NCI-H524 (cell line): ENCODE measurements at regions not wholly inside any gene's neighbourhood (a gene's known extent, or its start where the extent isn't known, plus 50 kb on each side); places are given as distances from the start of the nearest gene placed in this dataset.
"Not testable (repeated sequence)": the region's sequence is repeated elsewhere in the genome, so short reads cannot be mapped to it uniquely, and the experiment has no call there.

ENCODE experiments used
- DNase-seq, 2 experiments: peaks; one replicate each; lab custom pipeline; 2025; lab: John Stamatoyannopoulos, UW

DNA sequence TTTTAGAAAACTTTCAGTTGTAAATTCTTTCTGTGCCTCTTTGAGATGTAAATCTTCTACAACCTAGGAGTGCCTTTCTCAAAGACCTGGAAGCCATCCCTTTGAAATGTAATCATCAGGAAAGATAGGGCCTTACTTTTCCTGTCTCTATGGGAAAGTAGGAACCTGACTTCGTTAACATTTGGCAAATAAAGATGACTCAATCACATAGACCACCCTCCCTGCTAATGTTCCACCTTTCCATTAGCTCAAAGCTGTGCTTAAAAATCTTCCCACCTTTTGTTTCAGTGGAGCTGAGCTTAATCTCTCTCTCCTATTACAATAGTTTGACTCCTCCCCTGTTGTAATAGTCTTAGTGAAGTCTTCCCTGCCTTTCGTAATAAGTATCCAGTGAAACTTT lies 247.7 kb downstream of the OLFM4 start:
- no peak for DNase-seq

DNA sequence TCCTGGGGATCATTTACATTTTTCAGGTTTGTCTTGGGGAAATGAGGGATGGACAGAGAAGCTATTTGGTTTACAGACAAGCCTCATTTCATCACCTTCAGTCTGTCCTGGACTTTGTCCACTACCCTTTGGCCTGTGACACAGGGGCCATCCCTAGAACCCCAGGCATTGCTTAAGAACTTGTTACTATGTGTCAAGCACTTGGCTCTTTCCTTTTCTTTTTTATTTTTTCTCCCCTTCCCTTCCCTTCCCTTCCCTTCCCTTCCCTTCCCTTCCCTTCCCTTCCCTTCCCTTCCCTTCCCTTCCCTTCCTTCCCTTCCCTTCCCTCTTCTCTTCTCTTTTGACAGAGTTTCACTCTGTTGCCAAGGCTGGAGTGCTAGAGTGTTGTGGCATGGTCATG lies 253.1 kb downstream of the OLFM4 start:
- DNase-seq = no peak

DNA sequence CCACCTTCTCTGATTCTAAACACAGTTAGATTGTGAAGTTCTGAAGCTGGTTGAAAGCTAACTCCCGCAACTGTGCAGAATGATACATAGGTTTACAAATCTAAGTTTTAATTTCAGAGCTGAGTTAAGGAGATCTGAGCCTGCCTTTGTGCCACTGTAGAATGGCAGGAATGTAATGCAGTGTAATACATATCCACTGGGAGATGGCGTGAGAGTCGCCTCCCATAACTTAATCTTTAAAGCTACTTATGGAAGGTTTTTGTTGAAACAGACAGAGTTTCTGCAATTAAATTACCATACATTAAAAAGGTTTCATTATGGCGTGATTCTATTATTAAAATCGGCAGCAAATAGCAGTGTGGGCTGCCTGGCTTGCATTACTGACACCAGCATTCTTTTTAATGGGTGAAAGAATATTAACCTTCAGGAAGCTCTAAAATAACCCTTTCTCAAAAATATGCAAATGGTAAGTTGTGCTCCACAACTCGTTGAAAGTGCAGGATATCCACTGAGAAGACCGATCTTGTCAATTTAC lies 257.4 kb downstream of the OLFM4 start:
- no peak for DNase-seq

DNA sequence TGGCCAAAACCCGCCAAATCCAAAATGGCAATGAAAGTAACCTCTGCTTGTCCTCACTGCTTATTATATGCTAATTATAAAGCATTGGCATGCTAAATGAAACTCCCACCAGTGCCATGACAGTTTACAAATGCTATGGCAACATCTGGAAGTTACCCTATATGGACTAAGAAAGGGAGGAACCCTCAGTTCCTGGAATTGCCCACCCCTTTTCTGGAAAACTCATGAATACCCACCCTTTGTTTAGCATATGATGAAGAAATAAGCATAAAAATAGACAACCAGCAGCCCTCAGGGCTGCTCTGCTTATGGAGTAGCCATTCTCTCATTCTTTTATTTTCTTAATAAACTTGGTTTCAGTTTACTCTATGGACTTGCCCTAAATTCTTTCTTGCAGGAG lies 269.8 kb downstream of the OLFM4 start:
- no peak for DNase-seq

DNA sequence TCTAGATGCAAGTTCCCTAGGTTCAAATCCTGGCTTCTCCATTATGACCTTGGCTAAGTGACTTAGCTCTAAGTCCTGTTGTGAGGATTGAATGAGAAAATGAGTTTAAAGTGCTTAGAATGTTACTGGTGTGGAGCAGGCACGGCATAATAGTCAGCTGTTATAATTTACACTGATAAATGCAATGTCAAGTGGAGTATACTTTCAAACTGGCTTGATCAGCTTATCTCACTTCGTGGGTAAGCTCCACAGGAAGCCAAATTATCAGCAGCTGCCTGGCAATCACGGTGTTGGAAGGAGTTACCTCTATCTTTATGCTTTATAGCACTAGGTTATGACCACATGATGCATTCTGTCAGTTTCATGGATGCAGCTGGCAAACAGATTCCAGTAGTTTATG lies 272.8 kb downstream of the OLFM4 start:
- peak in 1 of 2 experiments; percentile 37 for DNase-seq

DNA sequence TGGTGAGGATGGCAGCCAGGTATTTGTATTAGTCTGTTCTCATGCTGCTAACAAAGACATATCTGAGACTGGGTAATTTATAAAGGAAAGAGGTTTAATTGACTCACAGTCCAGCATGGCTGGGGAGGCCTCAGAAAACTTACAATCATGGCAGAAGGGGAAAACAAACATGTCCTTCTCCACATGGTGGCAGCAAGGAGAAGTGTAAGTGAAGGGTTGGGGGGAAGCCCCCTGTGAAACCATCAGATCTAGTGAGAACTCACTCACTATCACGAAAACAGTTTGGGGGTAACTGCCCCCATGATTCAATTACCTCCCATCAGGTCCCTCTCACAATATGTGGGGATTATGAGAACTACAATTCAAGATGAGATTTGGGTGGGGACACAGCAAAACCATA lies 276.8 kb downstream of the OLFM4 start:
- not testable (repeated sequence) for DNase-seq

DNA sequence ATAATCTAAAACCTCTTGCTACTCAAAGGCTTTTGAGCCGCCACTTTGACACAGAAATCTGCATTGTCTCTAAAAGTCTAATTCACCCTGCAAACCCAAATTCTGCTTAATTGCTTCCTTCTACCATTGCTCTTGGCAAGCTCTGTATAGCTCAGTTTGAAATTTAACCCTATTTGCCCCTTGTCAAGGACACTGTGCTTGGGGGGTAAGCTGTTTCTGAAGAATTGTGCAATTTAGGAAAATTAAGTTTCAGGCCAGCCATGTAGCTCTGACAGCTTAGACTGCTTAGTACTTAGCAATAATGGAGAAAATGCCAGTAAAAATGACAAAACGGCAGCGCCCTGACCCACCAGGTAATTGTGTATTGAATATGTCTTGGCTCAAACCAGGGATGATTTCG lies 282.2 kb downstream of the OLFM4 start:
- no peak for DNase-seq

DNA sequence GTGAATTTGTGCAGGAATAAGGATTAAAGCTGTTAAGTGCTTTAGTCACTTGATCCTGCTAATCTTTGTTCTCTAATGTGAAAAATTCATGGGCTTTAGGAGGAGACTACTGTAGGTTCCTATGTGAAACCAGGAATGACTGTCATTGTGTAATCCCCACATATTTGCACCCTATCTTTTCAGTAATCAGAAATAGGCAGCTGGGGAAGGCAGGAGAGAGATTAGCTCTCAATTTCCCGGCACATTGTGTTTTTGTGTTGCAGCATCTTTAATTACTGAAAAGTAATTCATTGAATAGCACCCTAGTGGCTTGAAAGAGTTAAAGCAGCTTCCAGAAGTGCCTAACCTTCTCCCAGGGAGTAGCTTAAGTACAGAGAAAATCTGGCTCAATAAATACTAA lies 282.9 kb downstream of the OLFM4 start:
- DNase-seq = peak; percentile 60 to 86

DNA sequence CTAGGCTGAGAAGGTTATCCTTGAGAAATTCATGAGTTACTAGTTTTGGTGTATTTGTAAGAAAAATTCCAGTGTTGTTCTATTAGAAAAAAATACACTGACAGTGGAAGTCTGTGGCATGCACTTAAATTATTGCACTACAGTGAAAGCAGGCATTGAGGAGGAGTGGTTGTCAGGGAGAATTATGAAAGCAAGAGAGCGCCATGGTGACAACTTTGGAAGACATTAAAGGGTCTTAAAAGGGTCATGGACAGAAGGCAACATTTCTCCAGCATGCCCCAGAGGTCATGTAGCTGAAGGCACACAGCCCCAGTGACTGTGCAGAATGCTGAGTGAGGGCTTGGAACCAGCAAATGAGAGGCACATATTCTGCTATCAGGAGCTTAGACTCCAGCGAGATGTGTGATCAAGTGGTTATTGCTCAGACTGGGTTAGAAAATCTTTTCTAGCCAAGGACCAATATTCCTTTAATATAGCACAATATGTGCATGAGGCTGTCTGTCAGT lies 292.7 kb downstream of the OLFM4 start:
- no peak for DNase-seq

DNA sequence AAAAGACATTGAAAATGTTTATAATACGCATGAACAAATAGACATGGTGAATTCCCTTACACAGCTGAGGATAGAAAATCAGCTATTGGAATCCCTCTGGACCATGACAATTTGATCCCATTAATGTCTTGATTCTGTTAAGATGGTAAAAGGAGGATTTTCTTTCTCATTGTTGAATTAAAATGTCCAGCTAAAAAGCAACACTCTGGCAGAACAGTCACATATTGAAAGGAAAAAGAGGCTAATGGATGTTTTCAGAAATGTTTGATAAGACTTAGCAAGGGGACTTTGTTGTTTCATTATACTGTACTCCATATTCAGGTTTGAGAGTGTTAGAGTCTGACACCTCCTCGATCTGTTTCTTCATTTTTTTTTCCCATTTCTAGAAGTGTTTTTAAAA lies 296.0 kb downstream of the OLFM4 start:
- DNase-seq = no peak

DNA sequence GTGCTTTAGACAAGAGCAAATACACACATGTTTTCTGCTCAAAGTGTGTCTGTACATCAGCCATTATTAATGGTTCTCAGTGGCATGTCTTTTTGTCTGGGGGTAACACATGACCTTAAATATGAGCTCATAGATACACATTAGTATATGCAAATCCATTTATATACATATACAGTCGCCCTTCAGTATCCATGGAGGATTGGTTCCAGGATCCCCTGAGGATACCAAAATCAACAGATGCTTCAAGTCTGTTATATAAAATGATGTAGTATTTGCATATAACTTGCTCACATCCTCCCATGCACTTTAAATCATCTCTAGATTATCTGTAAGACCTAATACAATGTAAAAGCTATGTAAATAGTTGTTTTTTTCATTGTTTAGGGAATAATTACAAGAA lies 298.1 kb downstream of the OLFM4 start:
- DNase-seq = no peak

DNA sequence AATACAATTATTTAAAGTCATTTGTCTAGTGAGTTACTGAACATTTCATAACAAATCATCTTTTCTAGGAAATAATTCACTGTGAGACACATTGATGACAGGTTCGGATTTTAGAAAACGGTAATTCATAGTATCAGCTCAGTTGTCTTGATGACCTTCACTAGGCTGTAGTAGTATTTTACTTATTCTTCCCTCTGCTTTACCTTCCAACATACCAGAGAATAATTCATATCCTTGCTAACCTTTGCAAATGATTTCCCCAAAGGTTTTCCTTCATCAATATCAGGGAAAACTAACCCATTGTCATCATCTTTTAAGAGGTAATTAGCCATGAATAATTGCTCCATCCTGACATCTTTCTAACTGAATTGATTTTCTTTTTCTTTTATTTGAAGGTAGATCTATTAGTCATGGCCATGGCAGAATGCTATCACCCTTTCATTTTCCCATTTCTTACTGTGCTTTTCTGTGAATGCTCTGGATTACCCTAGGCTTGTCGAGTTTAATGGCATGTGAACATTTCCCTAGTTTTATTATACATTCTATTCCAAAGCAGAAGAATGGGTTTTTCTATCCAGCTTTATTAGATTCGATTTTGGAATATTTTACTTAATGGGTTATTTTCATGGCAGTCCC lies 299.2 kb downstream of the OLFM4 start:
- DNase-seq = no peak

DNA sequence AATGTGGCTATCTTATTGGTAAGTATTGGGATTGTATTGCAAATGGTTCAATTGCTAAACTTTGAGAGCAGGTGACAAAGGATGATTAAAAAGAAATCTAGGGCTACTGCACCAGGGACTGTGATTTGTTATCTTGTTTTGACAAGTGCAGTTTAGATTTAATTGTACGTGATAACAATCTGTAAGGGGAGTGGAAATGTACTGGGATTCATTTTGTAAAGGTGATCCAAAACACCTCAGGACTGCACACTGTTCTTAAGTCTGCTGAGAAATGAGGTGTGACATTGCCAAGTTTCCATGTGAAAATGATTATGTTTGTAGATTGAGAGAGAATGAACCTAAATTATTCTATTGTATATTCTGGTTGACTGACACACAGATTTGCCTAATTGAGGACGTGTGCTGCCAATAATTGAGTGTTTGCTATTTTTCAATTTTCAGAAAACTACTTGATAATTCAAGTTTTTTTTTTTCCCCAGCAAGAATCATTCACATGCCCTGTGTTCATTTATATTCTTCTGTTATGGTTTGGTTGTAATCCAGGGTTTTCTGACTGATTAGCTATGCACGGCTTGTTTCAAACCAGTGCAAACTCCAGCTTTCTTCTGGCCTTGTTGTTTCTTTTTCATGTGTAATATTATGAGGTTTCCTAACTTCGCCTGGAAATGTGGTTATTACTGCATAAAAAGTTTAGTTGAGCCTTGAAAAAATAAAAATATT lies 308.0 kb downstream of the OLFM4 start:
- no peak for DNase-seq

DNA sequence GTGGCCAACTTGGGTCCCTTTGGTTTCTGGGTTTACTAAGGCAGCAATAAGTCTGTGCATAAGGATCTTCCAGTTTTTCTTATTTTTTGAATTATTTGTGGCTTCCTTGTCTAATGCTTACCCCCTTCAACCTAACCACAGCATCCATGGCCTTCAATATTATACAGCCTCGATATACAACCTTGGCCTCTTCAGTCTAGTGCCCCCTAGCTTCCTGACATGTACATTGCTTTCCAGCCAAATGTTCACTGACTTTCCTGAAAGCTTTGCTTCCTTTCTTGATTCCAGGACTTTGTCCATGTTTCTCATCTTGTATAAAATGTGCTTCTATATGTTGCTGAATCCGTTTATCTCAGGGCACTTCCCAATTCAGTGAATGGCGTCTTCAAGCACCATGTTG lies 310.1 kb downstream of the OLFM4 start:
- DNase-seq = no peak

DNA sequence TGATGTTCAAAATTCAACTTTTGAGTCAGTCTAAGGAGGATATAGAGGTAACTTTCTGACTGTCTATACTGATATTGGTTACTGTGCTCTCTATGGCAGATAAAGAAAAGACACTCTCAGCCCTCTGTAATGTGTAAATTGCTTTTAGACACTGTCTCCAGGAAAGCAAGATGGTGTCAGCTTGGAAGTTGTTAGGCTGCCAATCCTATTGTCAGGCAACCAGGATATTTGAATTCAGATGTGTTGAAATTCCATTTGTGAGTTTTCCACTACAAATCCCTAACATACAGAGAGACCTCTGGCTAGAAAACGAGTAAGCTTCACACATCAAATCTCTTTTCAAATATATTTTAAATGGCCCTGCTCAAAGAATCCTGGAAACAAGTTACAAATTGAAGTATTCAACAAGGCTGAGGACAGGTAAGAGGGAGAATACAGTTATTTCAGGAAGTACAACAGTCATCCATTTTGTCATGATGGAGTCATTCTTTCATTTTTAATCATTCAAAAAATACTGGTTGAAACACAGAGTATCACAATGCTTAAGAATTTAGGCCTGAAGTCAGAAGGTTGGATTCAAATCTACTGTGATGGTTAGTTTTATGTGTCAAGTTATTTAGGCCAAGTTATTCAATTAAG lies 312.0 kb downstream of the OLFM4 start:
- no peak for DNase-seq

DNA sequence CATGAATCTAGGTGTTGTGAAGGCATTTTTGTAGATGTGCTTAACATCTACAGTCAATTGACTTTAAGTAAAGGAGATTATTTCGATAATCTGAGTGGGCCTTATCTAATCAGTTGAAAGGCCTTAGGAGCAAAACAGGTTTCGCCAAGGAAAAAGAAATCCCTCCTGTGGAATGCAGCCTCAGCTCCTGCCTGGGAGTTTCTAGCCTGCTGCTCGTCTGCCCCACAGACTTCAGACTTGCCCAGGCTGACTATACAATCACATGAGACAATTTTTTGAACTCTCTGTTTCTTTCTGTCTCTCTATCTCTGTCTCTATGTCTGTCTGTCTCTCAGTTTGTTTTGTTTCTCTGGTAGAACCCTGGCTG lies 312.5 kb downstream of the OLFM4 start:
- no peak for DNase-seq

DNA sequence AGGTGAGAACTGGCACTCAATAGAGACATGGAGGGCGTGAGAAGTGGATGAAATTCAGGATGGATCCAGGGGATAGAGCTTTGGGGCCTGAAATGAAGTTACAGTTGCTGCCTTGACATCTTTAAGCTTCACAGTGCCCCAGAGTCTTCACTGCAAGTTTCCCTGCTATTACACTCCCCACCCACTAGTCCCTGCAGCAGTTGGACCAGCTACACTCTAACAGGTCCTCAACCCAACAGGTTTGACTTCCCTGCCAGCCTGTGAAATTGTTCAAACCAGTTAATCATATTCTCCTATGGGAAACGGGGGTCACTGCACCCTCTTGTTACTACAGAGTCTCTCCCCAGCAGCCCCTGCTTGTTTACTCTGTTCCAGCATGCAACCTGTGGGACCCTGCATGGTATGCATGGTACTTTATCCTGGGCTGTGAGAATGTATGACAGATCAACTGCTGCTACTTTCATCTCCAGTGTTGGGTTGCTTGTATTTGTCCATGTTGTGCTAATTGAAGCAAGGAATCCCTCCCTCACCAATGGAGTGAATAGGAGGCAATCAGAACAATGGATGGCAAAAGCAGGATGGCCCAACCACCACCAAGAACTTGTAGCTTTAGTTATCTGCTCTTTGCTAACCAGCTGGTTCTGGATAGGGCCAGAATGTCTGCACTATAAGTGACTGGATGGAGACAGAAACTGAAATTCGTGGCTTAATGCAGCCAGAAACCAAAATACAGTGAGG lies 314.2 kb downstream of the OLFM4 start:
- DNase-seq = no peak

DNA sequence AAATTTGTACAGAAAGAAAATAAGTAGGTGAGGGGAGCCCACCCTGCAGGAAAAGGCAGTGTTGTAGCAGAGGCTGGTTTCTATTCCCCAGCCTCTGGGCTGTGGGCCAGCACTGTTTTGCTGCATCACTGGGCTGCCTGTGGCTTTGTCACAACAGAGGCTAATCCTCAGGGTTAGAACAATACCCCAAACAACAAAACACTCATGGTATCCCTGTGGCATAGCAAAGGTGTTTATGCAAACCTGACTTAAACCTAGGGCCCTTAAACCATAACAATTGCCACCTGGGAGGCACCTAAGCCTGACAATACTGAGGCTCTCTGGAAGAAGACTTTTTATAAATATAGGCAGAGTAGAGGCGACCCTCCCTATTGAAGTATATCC lies 314.7 kb downstream of the OLFM4 start:
- no peak for DNase-seq

DNA sequence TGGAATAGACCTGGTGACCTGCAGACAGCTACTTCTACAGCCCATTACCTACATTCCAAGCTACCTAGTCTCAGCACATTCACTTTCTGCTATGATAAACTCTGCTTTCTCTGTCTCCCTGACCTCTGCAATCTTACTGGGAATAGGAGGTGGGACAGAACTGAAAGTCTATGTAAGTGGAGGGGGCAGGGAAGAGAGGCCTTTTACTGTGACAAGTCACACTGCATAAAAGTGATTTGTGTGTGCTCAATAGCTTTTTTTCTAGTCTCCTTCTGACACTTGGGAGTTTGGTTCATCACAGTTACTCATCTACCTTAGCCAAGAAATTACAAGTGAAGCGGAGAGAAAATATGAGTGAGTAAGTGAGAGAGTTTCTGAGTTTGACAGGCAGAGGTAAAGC lies 322.4 kb downstream of the OLFM4 start:
- DNase-seq = no peak

DNA sequence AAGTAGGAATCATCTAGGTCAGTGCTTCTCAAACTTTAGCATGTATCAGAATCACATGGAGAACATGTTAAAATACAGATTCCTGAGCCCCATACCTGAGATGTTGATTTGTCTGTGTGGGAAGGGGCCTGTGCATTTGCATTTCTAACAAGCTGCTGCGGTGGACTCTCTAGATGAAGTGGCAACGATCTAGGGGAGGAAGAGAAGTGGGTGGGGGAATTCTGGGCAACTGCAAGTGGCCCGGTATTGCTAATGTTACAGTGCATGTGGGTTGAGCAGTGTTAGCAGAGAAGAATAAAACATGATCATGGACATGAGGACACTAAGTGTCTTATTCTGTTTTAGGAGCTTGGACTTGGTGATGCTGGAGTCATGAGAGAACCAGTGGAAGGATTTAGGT lies 329.0 kb downstream of the OLFM4 start:
- no peak for DNase-seq

DNA sequence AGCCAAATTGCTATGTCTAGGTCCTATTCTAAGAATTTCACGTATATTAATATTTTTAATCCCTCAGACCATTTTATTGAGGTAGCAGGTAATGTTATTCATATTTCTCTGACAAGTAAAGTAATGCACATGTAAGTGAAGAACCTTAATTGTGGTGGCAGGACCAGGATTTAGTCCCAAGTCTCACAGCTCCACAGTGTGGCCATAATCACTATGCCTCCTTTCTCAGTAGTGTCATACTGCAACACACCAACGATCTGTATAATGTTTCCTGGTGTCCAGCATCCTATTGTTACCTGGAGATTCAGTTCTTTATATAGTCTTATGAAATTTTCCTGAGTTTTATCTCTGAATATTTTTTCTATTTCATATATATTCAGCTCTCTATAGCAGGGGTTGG lies 340.3 kb downstream of the OLFM4 start:
- no peak for DNase-seq

DNA sequence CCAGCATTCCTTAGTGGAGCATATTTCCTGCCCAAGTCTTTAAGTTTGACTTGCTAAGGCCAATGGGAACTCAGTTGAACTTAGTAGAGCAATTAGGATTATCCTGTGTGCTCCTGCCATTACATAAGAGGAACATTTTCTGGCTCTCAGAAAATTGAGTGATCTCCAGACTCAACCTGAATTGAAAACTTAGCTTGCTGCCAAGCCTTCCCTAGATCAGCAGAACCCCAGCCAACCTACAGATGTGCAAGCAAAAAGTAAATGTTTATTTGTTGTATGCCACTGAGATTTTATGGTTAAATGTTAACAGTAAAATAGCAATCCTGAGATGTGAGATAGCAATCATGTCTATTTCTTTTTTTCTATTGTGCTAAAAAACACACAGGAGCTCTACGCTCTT lies 350.9 kb downstream of the OLFM4 start:
- DNase-seq = no peak

DNA sequence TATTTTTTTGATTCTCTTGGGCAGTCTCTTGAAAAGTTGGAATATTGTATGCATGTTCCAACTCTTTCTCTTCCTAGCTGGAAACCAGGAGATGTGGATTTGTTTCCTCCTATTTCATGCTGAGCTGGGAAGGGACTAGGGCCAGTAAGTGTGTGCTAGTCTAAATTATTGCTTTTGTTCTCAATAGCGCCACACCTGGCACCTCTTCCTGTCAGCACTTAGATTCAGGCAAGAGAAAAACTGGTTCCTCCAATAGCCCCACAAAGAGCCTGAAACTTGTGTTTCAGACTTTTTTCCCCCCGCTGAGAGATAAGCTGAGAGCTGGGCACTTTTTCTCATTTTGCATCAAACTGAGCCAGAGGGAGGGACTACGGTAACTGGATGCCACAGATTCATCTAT lies 353.4 kb downstream of the OLFM4 start:
- no peak for DNase-seq
